ENCODE measurements at regions not wholly inside any gene's neighbourhood (a gene's known extent, or its start where the extent isn't known, plus 50 kb on each side); places are given as distances from the start of the nearest gene placed in this dataset.

GRCh38 chr16:60686824-60687223, 1349.4 kb downstream of the CDH8 start:
- DNase-seq (ENCODE audit: low read depth) = no peak
- Histone ChIP-seq H3K36me3 (ENCODE audit: control insufficient read depth, insufficient read depth, low read length) (no peaks in the 10 kb centered on the region), H3K4me3 (ENCODE audit: low read depth, low read length) (no peak overlapping the region), H3K27me3 (ENCODE audit: control insufficient read depth, insufficient read depth, low read length) (no peaks in the 10 kb centered on the region)
- FAIRE-seq = no peak
- TF ChIP-seq CTCF (IDR thresholded peaks at IDR 0.05; ENCODE audit: insufficient read depth, low read length, severe bottlenecking) = no peak

DNA sequence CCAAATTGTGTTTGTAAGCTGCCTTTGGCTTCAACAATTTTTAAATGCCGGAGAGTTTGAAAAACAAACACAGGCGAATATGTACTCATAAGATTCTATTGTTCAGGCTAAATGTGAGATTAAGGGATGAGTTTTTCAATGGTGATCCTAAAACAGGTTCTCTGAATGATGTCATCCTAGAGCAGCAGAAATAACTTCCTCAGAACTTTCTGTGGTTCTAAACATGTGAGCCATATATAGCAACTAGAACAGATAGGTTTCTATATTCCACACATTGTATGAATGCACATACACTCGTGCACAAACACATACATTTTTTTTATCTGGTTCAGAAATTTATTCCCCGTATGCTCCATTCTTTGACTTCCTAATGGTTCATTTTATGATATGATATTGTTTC, 1352.2 kb downstream of the CDH8 start:
- no peak overlapping the region for H3K4me3 ChIP-seq (ENCODE audit: low read depth, low read length)
- FAIRE-seq = no peak
- H3K36me3 ChIP-seq (ENCODE audit: control insufficient read depth, insufficient read depth, low read length) = no peaks in the 10 kb centered on the region
- no peaks in the 10 kb centered on the region for H3K27me3 ChIP-seq (ENCODE audit: control insufficient read depth, insufficient read depth, low read length)
- TF ChIP-seq CTCF (IDR thresholded peaks at IDR 0.05; ENCODE audit: insufficient read depth, low read length, severe bottlenecking) = no peak
- DNase-seq (ENCODE audit: low read depth) = no peak

GRCh38 chr16:60682219-60682618, 1354.0 kb downstream of the CDH8 start:
- Histone ChIP-seq H3K27me3 (ENCODE audit: control insufficient read depth, insufficient read depth, low read length) (no peaks in the 10 kb centered on the region), H3K36me3 (ENCODE audit: control insufficient read depth, insufficient read depth, low read length) (no peaks in the 10 kb centered on the region), H3K4me3 (ENCODE audit: low read depth, low read length) (no peak overlapping the region)
- DNase-seq (ENCODE audit: low read depth) (no peak), FAIRE-seq (no peak)
- TF ChIP-seq CTCF (IDR thresholded peaks at IDR 0.05; ENCODE audit: insufficient read depth, low read length, severe bottlenecking) = no peak

DNA sequence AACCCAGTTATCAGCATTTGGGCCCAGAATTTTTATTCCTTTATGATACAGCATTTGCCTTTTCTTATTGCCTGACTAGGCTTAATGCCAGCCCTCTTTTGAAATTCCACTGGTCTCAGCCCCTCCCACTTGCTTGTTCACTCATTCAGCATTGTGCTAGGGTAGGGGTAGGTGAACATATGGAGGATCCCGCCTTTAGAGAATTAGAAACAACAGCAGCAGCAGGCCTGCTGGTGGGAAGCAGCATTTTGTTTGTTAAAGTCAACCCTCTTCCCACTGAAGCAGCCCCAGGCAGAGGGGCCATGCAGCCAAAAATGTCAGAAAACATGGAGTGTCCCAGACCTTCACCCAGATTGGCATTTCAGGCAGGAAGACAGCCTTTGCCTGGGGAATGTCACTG, 1355.2 kb downstream of the CDH8 start:
- DNase-seq (ENCODE audit: low read depth) = no peak
- TF ChIP-seq CTCF (IDR thresholded peaks at IDR 0.05; ENCODE audit: insufficient read depth, low read length, severe bottlenecking) = no peak
- H3K27me3 ChIP-seq (ENCODE audit: control insufficient read depth, insufficient read depth, low read length) = no peaks in the 10 kb centered on the region
- H3K36me3 ChIP-seq (ENCODE audit: control insufficient read depth, insufficient read depth, low read length) = no peaks in the 10 kb centered on the region
- no peak for FAIRE-seq
- no peak overlapping the region for H3K4me3 ChIP-seq (ENCODE audit: low read depth, low read length)

DNA sequence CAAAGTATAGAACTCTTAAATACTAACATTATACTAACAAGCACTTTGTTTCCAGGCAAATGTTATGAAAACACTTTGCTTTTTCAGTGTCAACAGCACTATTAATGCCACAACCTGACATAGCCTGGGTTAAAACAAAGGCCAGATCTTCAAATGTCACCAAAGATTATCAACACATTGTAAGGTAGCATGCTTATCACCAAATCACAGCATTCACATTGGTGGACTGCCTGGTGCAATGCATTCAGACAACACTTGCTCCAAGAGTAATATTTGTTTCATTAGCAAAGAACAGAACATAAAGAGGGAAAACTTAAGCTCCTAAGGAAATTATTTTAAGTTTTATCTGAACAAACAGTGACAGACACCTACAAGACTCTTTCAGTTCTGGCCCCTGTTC, 1361.2 kb downstream of the CDH8 start:
- Histone ChIP-seq H3K36me3 (ENCODE audit: control insufficient read depth, insufficient read depth, low read length) (no peaks in the 10 kb centered on the region), H3K4me3 (ENCODE audit: low read depth, low read length) (no peak overlapping the region), H3K27me3 (ENCODE audit: control insufficient read depth, insufficient read depth, low read length) (no peaks in the 10 kb centered on the region)
- no peak for FAIRE-seq
- TF ChIP-seq CTCF (IDR thresholded peaks at IDR 0.05; ENCODE audit: insufficient read depth, low read length, severe bottlenecking) = no peak
- no peak for DNase-seq (ENCODE audit: low read depth)

- H3K36me3 ChIP-seq (ENCODE audit: control insufficient read depth, insufficient read depth, low read length) = no peaks in the 10 kb centered on the region
- no peaks in the 10 kb centered on the region for H3K27me3 ChIP-seq (ENCODE audit: control insufficient read depth, insufficient read depth, low read length)
- FAIRE-seq = no peak
- no peak for TF ChIP-seq CTCF (IDR thresholded peaks at IDR 0.05; ENCODE audit: insufficient read depth, low read length, severe bottlenecking)
- no peak overlapping the region for H3K4me3 ChIP-seq (ENCODE audit: low read depth, low read length)
- DNase-seq (ENCODE audit: low read depth) = no peak
Observed at GRCh38 chr16:60674241-60674640, 1362.0 kb downstream of the CDH8 start.

Measured in bronchial epithelial cell (primary cell).